ENCODE measurements at regions not wholly inside any gene's neighbourhood (a gene's known extent, or its start where the extent isn't known, plus 50 kb on each side); places are given as distances from the start of the nearest gene placed in this dataset.

DNA sequence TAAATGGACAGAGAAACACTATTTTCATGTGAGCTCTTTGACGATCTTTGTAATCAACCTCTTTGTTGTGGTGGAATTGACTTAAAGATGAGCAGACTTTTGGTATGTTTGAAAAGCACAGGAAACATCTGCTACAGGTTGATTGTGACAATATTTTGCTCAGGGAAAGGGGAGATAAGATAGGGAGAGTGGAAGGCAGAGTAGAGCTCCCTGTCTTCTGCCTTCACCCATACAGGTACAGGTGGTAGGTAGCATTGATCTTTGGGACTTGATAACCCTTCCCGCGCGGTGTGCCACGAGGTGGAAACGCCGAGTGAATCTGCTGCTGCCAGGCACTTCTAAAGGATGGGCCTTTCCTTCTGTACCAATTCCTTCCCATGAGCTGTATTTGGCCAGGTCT lies 183.6 kb downstream of the UTRN start:
- TF ChIP-seq CTCF (IDR thresholded peaks at IDR 0.05) (no peak), ZFX (IDR thresholded peaks at IDR 0.05; ENCODE audit: borderline replicate concordance) (no peak)

Data from 22Rv1 (cell line).